Testis (tissue), 2 donors: ENCODE measurements at regions not wholly inside any gene's neighbourhood (a gene's known extent, or its start where the extent isn't known, plus 50 kb on each side); places are given as distances from the start of the nearest gene placed in this dataset.

ENCODE experiments used
- DNase-seq: peaks from one replicate; pipeline ENCODE4 v3.0.0-alpha.2; 2019
- H3K27ac ChIP-seq, 2 donors: fragments of 200-600 bp; sonication (generic); one replicate each; pipeline ENCODE4 v1.5.1; 2019
- H3K27me3 ChIP-seq: fragments of 200-600 bp; sonication (generic); one replicate; pipeline ENCODE4 v1.5.1; 2019
- H3K36me3 ChIP-seq: fragments of 200-600 bp; sonication (generic); one replicate; pipeline ENCODE4 v1.5.1; 2017; ENCODE audit warnings: low read depth; ENCODE audit errors: missing control alignments
- H3K4me1 ChIP-seq: fragments of 200-600 bp; sonication (generic); one replicate; pipeline ENCODE4 v1.5.1; 2019
- H3K4me3 ChIP-seq, 2 donors: fragments of 200-600 bp; sonication (generic); one replicate each; pipeline ENCODE4 v1.5.1; 2017 to 2019
- H3K9me3 ChIP-seq: fragments of 200-600 bp; sonication (generic); one replicate; pipeline ENCODE4 v1.5.1; 2017
- CTCF ChIP-seq, 3 experiments: fragments of 450-650 bp in 2 of 3; fragments of 200-600 bp in 1 of 3; sonication (generic) in 1 of 3; IDR thresholded peaks; one replicate each; pipeline ENCODE4 v1.5.1; 2016 to 2019; ENCODE audit warnings: antibody characterized with exemption in 3 of 3, mild to moderate bottlenecking in 2 of 3, moderate library complexity in 1 of 3
- POLR2A ChIP-seq: fragments of 450-650 bp; IDR thresholded peaks from one replicate; pipeline ENCODE4 v1.6.1; 2017; ENCODE audit warnings: antibody characterized with exemption, mild to moderate bottlenecking, moderate library complexity
- WGBS, 2 donors: methylation state at CpG; one replicate each; pipeline ENCODE4 v1.1.5; 2018; 5-methylcytosine and 5-hydroxymethylcytosine counted together
- intact Hi-C: fragments of 100-400 bp; cut with DNase I; formaldehyde crosslinking; loops from one replicate; pipeline ENCODE4 v1.15.1; 2023; ENCODE audit warnings: low total_unique reads

GRCh38 chr15:39495871-39496840, 84.7 kb upstream of the THBS1 start:
- Histone ChIP-seq H3K27me3 (no peaks in the 10 kb centered on the region), H3K9me3 (no peaks in the 10 kb centered on the region), H3K27ac (no peak overlapping the region), H3K4me3 (no peak overlapping the region), H3K4me1 (peaks cover 17% of the 10 kb centered on the region), H3K36me3 (no peaks in the 10 kb centered on the region)
- no peak for TF ChIP-seq CTCF (IDR thresholded peaks at IDR 0.05)
- no peak for TF ChIP-seq POLR2A
- intact Hi-C loops: no loop called here
- DNase-seq: peak; percentile 25
- 41 to 44% methylated on average over 8 of the region's 8 CpGs for WGBS, 2 donors

GRCh38 chr15:39497016-39497758, 83.7 kb upstream of the THBS1 start:
- no peak overlapping the region for H3K4me3 ChIP-seq
- WGBS, 2 donors: 64 to 65% methylated on average over 6 of the region's 6 CpGs
- intact Hi-C loops: no loop called here
- no peaks in the 10 kb centered on the region for H3K36me3 ChIP-seq
- no peaks in the 10 kb centered on the region for H3K27me3 ChIP-seq
- no peak overlapping the region for H3K27ac ChIP-seq
- DNase-seq: no peak
- TF ChIP-seq POLR2A: no peak
- TF ChIP-seq CTCF (IDR thresholded peaks at IDR 0.05): no peak
- no peaks in the 10 kb centered on the region for H3K9me3 ChIP-seq
- H3K4me1 ChIP-seq: peaks cover 17% of the 10 kb centered on the region

- intact Hi-C loops: no loop called here
- no peak overlapping the region for H3K27ac ChIP-seq
- H3K4me1 ChIP-seq: peaks cover 17% of the 10 kb centered on the region
These were observed 82.9 kb upstream of the THBS1 start for GRCh38 chr15:39497759-39498565.

GRCh38 chr15:39498629-39499028, 82.2 kb upstream of the THBS1 start:
- 85 to 91% methylated on average over 4 of the region's 4 CpGs for WGBS, 2 donors
- no peak overlapping the region for H3K4me3 ChIP-seq
- no peaks in the 10 kb centered on the region for H3K9me3 ChIP-seq
- H3K36me3 ChIP-seq: no peaks in the 10 kb centered on the region
- H3K27me3 ChIP-seq: no peaks in the 10 kb centered on the region
- TF ChIP-seq POLR2A: no peak
- TF ChIP-seq CTCF (IDR thresholded peaks at IDR 0.05): no peak
- DNase-seq: no peak
- intact Hi-C loops: no loop called here
- peaks cover 17% of the 10 kb centered on the region for H3K4me1 ChIP-seq
- H3K27ac ChIP-seq: no peak overlapping the region

More at GRCh38 chr15:39497759-39498565, 82.9 kb upstream of the THBS1 start:
- WGBS, 2 donors: 57 to 68% methylated on average over 4 of the region's 4 CpGs
- Histone ChIP-seq H3K36me3 (no peaks in the 10 kb centered on the region), H3K4me3 (no peak overlapping the region), H3K27me3 (no peaks in the 10 kb centered on the region), H3K9me3 (no peaks in the 10 kb centered on the region)
- DNase-seq: no peak
- TF ChIP-seq POLR2A: no peak
- no peak for TF ChIP-seq CTCF (IDR thresholded peaks at IDR 0.05)
